Spleen (tissue), 11 donors: ENCODE measurements at regions not wholly inside any gene's neighbourhood (a gene's known extent, or its start where the extent isn't known, plus 50 kb on each side); places are given as distances from the start of the nearest gene placed in this dataset.

ENCODE experiments used
- DNase-seq: peaks from one replicate; pipeline ENCODE4 v3.0.0-alpha.2; 2020
- H3K27ac ChIP-seq, 8 donors: fragments of 200-600 bp; sonication (generic) in 7 of 8; 1 replicate in 4 of 8; 2 replicates in 4 of 8; pipeline versions ENCODE4 v1.5.0 to v1.8.0; 2016 to 2021; ENCODE audit warnings: inconsistent platforms in 4 of 8, mild to moderate bottlenecking in 4 of 8, moderate library complexity in 1 of 8
- H3K27me3 ChIP-seq, 7 donors: fragments of 200-600 bp; sonication (generic) in 6 of 7; replicated peaks in 1 of 7; 1 replicate in 4 of 7; 2 replicates in 3 of 7; pipeline versions ENCODE4 v1.5.0 to v1.8.0; 2016 to 2021; ENCODE audit warnings: inconsistent platforms in 3 of 7, mild to moderate bottlenecking in 1 of 7
- H3K36me3 ChIP-seq, 6 donors: fragments of 200-600 bp; sonication (generic) in 5 of 6; 1 replicate in 4 of 6; 2 replicates in 2 of 6; pipeline versions ENCODE4 v1.5.0 to v1.8.0; 2016 to 2021; ENCODE audit warnings: inconsistent platforms in 2 of 6
- H3K4me1 ChIP-seq, 6 donors: fragments of 200-600 bp; sonication (generic) in 5 of 6; 1 replicate in 3 of 6; 2 replicates in 3 of 6; pipeline versions ENCODE4 v1.5.0 to v1.8.0; 2016 to 2021; ENCODE audit warnings: inconsistent platforms in 3 of 6
- H3K4me3 ChIP-seq, 8 donors: fragments of 200-600 bp; sonication (generic) in 7 of 8; 1 replicate in 4 of 8; 2 replicates in 4 of 8; pipeline versions ENCODE4 v1.5.0 to v1.8.0; 2016 to 2021; ENCODE audit warnings: inconsistent platforms in 4 of 8, mild to moderate bottlenecking in 4 of 8, moderate library complexity in 2 of 8
- H3K9me3 ChIP-seq, 8 donors: fragments of 200-600 bp; sonication (generic) in 7 of 8; 1 replicate in 4 of 8; 2 replicates in 4 of 8; pipeline versions ENCODE4 v1.5.0 to v1.8.0; 2016 to 2021; ENCODE audit warnings: inconsistent platforms in 4 of 8
- POLR2A ChIP-seq, 3 donors: fragments of 450-650 bp; IDR thresholded peaks; one replicate each; pipeline ENCODE4 v1.5.1; 2017; ENCODE audit warnings: antibody characterized with exemption in 3 of 3, mild to moderate bottlenecking in 1 of 3
- POLR2AphosphoS5 ChIP-seq, 3 donors: sonication (generic); formaldehyde crosslinking; IDR thresholded peaks; one replicate each; pipeline ENCODE4 v1.5.1; 2017; ENCODE audit warnings: antibody characterized with exemption in 3 of 3
- WGBS, 5 donors: extraction: QIAGEN DNeasy Blood & Tissue Kit in 3 of 5; methylation state at CpG; one replicate each; pipeline versions ENCODE4 v1.1.5 to v1.1.7; 2013 to 2018; 5-methylcytosine and 5-hydroxymethylcytosine counted together
- intact Hi-C: fragments of 100-400 bp; cut with DNase I; formaldehyde crosslinking; loops from one replicate; pipeline ENCODE4 v1.15.0; 2023; ENCODE audit warnings: low total_unique reads
- TF ChIP-seq, protein P1 (sequence below), 11 experiments: fragments of 200-600 bp in 7 of 11; fragments of 450-650 bp in 4 of 11; sonication (generic) in 4 of 11; IDR thresholded peaks in 8 of 11; conservative IDR thresholded peaks in 3 of 11; 1 replicate in 7 of 11; 2 replicates in 4 of 11; pipeline versions ENCODE4 v1.4.0 to v1.8.0; 2016 to 2021; ENCODE audit warnings: antibody characterized with exemption in 11 of 11, inconsistent platforms in 4 of 11, mild to moderate bottlenecking in 1 of 11
- donor health status: healthy with polysubstance abuse.
- donor health status: DM: no; HTN: no; CAD: no; lungs with moderate emphysema.
- donor health status: DM: no; HTN: no; CAD: no.
- donor health status: Bipolar disorder and iron deficiency.
- donor health status: healthy.
- donor health status: DM: no; HTN: no; CAD: no.
- donor health status: DM: yes; HTN: yes; CAD: no.

DNA sequence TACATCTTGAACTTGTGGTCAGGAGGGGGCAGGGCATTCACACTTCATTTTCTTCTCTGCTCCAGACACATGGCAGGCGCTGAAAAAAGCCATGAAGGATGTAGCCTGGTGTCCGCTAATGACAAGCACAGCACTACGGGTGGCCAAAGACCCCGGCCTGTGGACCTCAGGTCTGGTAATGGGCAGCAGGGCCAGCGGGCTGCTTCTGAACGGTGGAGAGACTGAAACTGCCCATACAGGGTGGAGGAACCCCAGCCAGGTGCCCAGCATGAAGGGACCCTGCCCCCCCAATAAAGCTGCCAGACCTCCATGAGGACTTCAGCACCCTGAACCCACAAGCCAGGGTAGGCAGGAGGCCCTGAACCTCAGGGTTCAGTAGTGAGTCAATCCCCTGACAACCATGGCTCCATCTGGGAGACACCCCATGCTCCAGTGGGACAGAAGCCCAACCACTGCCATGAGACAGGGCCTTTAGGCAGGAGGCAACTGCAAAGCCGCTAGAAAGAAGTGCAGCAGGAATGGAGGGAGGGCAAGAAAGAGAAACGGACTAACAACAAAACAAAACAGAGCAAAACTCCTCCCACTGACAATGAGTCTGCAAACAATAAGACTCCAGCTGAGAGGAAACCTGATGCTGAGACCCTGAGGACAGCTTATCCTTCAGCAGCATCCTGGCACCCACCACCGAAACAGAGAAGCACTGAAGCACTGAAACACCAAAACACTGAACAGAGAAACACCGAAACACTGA lies 140.2 kb upstream of the PPP2R2D start:
- 66 to 73% (median 69%) methylated on average over 10 of the region's 10 CpGs for WGBS, 5 donors
- H3K27ac ChIP-seq = no peak overlapping the region
- DNase-seq = no peak
- H3K4me1 ChIP-seq = no peaks in the 10 kb centered on the region
- intact Hi-C loops = no loop called here
- H3K36me3 ChIP-seq = no peaks in the 10 kb centered on the region
- H3K9me3 ChIP-seq = no peaks in the 10 kb centered on the region
- peaks cover 0 to 36% (median 0%) of the 10 kb centered on the region in 7 donors for H3K27me3 ChIP-seq
- no peak overlapping the region for H3K4me3 ChIP-seq
- TF ChIP-seq, protein P1, sequence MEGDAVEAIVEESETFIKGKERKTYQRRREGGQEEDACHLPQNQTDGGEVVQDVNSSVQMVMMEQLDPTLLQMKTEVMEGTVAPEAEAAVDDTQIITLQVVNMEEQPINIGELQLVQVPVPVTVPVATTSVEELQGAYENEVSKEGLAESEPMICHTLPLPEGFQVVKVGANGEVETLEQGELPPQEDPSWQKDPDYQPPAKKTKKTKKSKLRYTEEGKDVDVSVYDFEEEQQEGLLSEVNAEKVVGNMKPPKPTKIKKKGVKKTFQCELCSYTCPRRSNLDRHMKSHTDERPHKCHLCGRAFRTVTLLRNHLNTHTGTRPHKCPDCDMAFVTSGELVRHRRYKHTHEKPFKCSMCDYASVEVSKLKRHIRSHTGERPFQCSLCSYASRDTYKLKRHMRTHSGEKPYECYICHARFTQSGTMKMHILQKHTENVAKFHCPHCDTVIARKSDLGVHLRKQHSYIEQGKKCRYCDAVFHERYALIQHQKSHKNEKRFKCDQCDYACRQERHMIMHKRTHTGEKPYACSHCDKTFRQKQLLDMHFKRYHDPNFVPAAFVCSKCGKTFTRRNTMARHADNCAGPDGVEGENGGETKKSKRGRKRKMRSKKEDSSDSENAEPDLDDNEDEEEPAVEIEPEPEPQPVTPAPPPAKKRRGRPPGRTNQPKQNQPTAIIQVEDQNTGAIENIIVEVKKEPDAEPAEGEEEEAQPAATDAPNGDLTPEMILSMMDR (IDR thresholded peaks at IDR 0.05 in 8 of 11, conservative IDR thresholded peaks at IDR 0.05 in 3 of 11) = no peak
- TF ChIP-seq POLR2AphosphoS5 (IDR thresholded peaks at IDR 0.05) (no peak), POLR2A (IDR thresholded peaks at IDR 0.05) (no peak)

DNA sequence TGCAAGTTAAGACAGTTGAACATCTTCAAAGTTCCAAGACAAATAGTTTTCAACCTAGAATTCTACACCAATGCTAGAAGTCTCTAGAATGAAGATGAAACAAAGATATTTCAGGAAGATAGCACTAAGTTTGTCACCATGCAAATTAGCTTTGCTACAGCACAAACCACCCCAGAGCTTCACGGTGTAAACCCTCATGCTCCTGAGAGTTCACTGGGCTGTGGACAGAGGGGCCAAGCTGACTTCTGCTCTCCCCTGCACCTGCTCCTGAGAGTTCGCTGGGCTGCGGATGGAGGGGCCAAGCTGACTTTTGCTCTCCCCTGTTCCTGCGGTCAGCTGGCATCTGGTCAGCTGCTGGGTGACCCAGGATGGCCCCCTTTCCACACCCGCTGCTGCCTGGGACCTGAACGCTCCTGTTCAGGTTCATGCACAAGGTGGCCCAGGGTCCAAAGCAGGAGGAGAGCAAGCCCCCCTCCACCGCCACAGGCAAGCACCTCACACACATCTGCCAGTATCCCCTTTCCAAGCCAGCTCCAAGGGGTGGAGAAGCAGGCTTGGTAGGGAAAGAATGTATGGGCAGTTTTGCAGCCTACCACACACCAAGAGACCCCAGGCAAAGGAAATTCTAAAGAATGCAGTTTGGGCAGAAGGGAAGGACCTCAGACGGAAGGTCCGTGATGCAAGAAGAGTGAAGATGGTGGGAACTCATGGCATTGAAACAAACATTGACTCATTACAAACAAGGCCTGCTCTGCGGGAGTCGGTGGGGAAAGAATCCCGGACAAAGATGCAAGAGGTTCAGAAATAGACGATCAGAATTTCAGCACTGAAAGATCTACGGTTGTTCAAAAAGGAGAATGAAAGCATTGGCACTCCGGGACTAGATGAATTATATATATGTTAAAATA lies 137.8 kb upstream of the PPP2R2D start:
- Histone ChIP-seq H3K4me3 (no peak overlapping the region), H3K9me3 (no peaks in the 10 kb centered on the region), H3K4me1 (no peaks in the 10 kb centered on the region), H3K27me3 (peaks cover 0 to 36% (median 0%) of the 10 kb centered on the region in 7 donors), H3K27ac (no peak overlapping the region), H3K36me3 (no peaks in the 10 kb centered on the region)
- WGBS, 5 donors = 73 to 79% (median 76%) methylated on average over 13 to 15 of the region's 15 CpGs
- no peak for DNase-seq
- TF ChIP-seq POLR2A (IDR thresholded peaks at IDR 0.05) (no peak), POLR2AphosphoS5 (IDR thresholded peaks at IDR 0.05) (no peak)
- TF ChIP-seq, protein P1 (IDR thresholded peaks at IDR 0.05 in 8 of 11, conservative IDR thresholded peaks at IDR 0.05 in 3 of 11) = no peak
- intact Hi-C loops = no loop called here

DNA sequence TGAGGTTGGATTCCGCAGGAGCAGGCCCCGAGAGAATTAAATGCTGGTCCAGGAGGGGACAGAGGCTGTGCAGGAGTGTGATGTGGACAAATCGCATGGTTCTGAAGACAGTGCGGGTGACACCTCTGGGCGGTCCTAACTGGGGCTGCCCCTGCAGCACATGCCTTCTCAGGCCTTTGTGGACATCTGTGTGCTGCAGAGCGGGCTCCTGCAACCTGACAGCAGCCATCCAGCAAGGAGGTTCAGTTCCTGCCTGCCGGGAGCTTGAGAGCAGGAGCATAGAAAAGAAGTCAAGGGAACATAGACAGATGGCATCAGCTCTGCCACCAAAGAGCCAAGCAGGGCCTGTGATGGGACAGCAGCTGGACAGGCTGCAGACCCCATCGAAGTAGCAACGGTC lies 135.9 kb upstream of the PPP2R2D start:
- peaks cover 0 to 22% (median 0%) of the 10 kb centered on the region in 7 donors for H3K27me3 ChIP-seq

More for the DNA sequence above, 135.9 kb upstream of the PPP2R2D start:
- H3K4me3 ChIP-seq = no peak overlapping the region
- no peak for DNase-seq
- no peak overlapping the region for H3K27ac ChIP-seq
- intact Hi-C loops = no loop called here
- no peaks in the 10 kb centered on the region for H3K36me3 ChIP-seq
- WGBS, 5 donors = 72 to 84% (median 82%) methylated on average over 9 of the region's 9 CpGs
- no peak for TF ChIP-seq POLR2AphosphoS5 (IDR thresholded peaks at IDR 0.05)
- TF ChIP-seq, protein P1 (IDR thresholded peaks at IDR 0.05 in 8 of 11, conservative IDR thresholded peaks at IDR 0.05 in 3 of 11) = no peak
- H3K9me3 ChIP-seq = no peaks in the 10 kb centered on the region
- H3K4me1 ChIP-seq = no peaks in the 10 kb centered on the region
